ENCODE measurements at regions not wholly inside any gene's neighbourhood (a gene's known extent, or its start where the extent isn't known, plus 50 kb on each side); places are given as distances from the start of the nearest gene placed in this dataset.

DNA sequence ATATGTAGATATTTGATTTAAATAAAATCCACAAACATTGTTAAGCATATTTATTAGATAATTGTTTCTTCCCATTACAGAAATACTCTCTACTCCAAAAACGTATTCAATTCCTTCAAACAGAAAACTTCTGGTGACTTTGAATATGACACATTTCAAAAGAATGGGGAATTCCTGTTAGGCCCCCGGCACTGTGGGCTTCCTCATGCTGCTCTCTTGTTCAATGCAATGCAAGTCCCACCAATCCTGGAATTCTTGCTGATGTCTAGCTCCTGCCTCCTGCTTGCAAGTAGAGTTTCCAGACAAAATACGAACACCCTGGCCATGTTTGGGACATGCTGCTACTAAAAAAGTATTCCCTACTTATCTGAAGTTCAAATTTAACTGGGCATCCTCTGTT is 544.1 kb downstream of the QKI start:
- TF ChIP-seq, protein P1, sequence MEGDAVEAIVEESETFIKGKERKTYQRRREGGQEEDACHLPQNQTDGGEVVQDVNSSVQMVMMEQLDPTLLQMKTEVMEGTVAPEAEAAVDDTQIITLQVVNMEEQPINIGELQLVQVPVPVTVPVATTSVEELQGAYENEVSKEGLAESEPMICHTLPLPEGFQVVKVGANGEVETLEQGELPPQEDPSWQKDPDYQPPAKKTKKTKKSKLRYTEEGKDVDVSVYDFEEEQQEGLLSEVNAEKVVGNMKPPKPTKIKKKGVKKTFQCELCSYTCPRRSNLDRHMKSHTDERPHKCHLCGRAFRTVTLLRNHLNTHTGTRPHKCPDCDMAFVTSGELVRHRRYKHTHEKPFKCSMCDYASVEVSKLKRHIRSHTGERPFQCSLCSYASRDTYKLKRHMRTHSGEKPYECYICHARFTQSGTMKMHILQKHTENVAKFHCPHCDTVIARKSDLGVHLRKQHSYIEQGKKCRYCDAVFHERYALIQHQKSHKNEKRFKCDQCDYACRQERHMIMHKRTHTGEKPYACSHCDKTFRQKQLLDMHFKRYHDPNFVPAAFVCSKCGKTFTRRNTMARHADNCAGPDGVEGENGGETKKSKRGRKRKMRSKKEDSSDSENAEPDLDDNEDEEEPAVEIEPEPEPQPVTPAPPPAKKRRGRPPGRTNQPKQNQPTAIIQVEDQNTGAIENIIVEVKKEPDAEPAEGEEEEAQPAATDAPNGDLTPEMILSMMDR (IDR thresholded peaks at IDR 0.05; ENCODE audit: extremely low read depth, missing control alignments), result no peak
- no peak for DNase-seq (ENCODE audit: low spot score)

DNA sequence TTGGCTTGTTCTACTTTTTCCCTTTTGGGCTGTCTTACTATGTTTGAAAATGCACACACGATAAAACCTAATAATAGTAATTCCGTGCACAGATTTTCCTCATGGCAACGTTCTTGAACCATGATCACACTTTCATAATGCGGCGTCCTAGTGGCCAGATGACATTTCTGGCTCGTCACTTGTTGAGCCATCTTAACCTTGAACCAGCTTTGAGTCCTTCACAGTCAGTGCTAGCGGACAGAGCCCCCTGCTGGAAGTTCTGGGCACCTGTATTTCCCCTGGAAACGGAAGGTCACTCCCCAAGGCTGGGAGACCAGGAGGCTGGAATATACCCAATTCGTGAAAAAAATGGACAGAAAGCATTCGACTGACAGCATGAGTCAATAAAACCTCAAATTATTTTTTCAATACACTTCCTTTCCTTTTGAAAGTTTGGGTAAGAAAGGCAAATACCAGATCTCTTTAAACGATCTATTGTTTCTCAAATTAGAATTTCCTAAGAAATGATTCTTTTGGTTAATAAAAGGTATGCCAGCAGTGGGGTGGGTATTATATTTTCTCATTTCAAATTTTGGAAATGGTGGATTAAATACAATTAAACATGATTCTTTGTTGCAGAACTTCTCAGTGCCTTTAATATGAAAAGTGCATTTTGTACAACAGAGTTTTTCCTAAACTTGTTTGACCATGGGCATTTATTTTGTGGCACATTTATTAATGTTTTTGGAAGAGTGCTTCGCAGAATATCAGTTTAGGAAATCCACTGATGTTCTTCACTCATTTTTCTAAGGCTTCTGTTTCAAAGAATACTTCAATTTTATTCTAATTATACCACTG is 542.3 kb downstream of the QKI start:
- peak; percentile 85 for DNase-seq (ENCODE audit: low spot score)
- TF ChIP-seq, protein P1 (IDR thresholded peaks at IDR 0.05; ENCODE audit: extremely low read depth, missing control alignments), result peak; percentile 78

DNA sequence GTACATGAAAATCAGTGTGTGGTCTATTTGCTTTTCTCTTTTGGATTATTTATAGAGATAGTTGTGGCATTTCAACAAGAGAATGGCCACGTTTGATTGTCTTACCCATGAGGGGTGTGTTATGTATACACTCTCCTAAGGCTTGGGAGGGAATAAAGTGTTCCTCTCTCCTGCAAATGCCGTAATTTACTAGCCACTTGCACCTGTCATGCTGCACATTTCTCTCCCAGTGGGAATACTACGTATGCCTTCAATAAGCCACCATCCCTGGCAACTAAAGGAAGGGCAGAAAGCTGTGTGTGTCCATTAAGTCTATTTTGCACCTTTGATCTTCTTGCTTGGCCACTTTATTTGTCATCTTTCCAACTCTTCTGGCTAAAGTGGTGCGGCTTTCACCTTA is 541.2 kb downstream of the QKI start:
- TF ChIP-seq, protein P1 (IDR thresholded peaks at IDR 0.05; ENCODE audit: extremely low read depth, missing control alignments), result no peak
- no peak for DNase-seq (ENCODE audit: low spot score)

DNA sequence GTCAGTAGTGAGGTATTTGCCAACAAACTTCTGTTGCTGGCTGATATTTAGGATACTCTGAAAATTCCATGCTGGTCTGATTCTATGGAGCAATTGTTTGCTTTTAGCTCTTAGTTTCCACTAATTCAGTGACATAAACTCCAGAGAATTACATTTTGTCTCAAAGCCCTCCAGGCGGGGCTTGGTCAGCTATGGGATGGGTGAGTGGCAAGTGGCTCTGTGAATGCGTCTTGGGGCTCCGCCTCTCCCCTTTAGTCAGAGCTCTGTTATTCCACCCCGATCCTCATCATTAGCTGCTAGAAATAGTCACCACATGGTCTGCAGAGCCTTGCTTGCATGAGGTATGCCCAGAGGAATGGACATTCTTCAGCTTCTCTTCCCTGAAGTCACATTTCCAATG is 540.6 kb downstream of the QKI start:
- DNase-seq (ENCODE audit: low spot score), result no peak
- TF ChIP-seq, protein P1 (IDR thresholded peaks at IDR 0.05; ENCODE audit: extremely low read depth, missing control alignments), result no peak

DNA sequence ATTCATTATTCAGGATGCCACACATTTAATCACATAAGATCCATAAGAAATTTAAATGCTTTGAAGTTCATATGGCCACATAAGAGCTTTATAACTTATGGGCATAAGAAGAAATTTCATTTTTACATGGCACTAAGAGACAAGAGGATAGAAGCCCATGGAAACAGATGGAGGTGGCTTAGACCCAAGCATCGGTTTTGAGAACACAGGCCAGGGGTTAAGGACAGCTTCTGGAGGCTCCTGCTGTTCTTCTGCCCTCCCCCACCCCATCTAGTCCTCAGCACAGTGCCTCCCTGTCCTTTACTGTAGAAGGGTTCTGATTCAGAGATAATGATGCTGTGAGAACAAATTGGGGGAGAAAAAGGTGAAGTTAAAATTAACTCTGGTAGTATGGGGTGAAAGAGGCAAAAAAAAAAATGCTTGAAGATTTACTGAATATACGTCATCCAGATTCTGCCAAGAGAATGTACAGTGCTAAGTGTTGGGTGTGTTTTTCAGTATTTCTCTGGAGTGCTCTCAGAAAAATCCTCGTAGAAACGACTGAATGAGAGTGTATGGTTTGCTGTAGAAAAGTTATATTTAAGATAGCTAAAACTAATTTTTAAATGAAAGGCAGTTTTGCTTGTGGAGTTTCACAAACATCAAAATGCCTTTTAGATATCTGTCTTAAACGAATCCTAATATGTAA is 539.7 kb downstream of the QKI start:
- DNase-seq (ENCODE audit: low spot score), result no peak
- TF ChIP-seq, protein P1 (IDR thresholded peaks at IDR 0.05; ENCODE audit: extremely low read depth, missing control alignments), result no peak

DNA sequence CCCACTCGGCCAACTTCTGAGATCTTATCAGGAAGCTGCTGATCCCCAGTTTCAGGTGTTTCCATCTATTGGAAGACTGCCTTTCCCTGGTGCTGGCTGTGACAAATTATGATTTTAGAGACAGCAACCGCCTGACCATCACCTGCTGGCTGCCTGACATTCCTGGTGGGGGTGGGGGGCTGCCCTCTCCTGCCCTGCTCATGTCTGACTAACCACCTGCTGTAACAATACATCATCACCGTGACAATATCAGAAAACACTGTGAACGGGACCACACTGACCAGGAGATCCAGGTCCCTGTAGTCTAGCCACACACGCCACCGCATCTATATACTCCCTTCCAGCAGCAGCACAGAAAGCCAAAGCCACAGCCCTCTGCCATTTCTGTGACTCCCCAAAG is 537.5 kb downstream of the QKI start:
- DNase-seq (ENCODE audit: low spot score), result no peak
- TF ChIP-seq, protein P1 (IDR thresholded peaks at IDR 0.05; ENCODE audit: extremely low read depth, missing control alignments), result no peak

DNA sequence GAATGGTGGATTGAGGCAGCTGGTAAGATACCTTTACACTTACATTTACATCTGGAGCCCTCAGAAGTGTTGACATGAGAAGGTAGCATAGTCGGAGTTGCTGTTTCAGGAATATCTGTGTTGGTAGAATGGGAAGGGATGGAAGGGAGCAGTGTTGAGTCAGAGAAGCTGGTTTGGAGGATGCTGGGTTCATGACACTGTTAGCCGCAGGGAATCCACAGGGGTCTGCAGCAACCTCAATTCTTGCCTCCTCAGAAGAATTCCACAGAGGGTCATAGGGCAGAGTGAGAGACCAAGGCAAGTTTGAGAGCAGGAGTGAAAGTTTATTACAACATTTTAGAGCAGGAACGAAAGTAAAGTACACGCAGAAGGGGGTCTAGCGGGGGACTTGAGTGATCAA is 536.8 kb downstream of the QKI start:
- TF ChIP-seq, protein P1 (IDR thresholded peaks at IDR 0.05; ENCODE audit: extremely low read depth, missing control alignments), result no peak
- DNase-seq (ENCODE audit: low spot score), result no peak

Data from GM20000 (cell line).